Peyer's patch (tissue), 4 donors: ENCODE measurements at regions not wholly inside any gene's neighbourhood (a gene's known extent, or its start where the extent isn't known, plus 50 kb on each side); places are given as distances from the start of the nearest gene placed in this dataset.

Experiments
- POLR2A ChIP-seq, 2 donors: fragments of 450-650 bp; IDR thresholded peaks; one replicate each; pipeline ENCODE4 v1.5.1; 2017; ENCODE audit warnings: antibody characterized with exemption in 2 of 2, mild to moderate bottlenecking in 2 of 2, moderate library complexity in 2 of 2
- TF ChIP-seq, protein P1 (sequence below), 6 experiments: fragments of 450-650 bp in 4 of 6; fragments of 200-600 bp in 2 of 6; sonication (generic) in 1 of 6; IDR thresholded peaks; one replicate each; pipeline ENCODE4 v1.5.1; 2017 to 2019; ENCODE audit warnings: antibody characterized with exemption in 6 of 6, mild to moderate bottlenecking in 3 of 6, moderate library complexity in 1 of 6

- TF ChIP-seq, protein P1, sequence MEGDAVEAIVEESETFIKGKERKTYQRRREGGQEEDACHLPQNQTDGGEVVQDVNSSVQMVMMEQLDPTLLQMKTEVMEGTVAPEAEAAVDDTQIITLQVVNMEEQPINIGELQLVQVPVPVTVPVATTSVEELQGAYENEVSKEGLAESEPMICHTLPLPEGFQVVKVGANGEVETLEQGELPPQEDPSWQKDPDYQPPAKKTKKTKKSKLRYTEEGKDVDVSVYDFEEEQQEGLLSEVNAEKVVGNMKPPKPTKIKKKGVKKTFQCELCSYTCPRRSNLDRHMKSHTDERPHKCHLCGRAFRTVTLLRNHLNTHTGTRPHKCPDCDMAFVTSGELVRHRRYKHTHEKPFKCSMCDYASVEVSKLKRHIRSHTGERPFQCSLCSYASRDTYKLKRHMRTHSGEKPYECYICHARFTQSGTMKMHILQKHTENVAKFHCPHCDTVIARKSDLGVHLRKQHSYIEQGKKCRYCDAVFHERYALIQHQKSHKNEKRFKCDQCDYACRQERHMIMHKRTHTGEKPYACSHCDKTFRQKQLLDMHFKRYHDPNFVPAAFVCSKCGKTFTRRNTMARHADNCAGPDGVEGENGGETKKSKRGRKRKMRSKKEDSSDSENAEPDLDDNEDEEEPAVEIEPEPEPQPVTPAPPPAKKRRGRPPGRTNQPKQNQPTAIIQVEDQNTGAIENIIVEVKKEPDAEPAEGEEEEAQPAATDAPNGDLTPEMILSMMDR (IDR thresholded peaks at IDR 0.05), result no peak
- no peak for TF ChIP-seq POLR2A (IDR thresholded peaks at IDR 0.05)
Observed at GRCh38 chr22:34210301-34210700, 290.0 kb upstream of the LARGE1 start.
